CD4-positive, alpha-beta T cell (primary cell): ENCODE measurements at regions not wholly inside any gene's neighbourhood (a gene's known extent, or its start where the extent isn't known, plus 50 kb on each side); places are given as distances from the start of the nearest gene placed in this dataset.

Experiments
- ATAC-seq: fragments of 200-7000 bp; cut with Tn5 transposase; one replicate; pipeline ENCODE4 v1.10.0; 2022; ENCODE audit warnings: mild to moderate bottlenecking; ENCODE audit not compliant: poor library complexity
- CTCF ChIA-PET: fragments of 350-600 bp; sonication (Branson Sonifier 250); formaldehyde crosslinking; loops from one replicate; lab custom pipeline; 2021; ENCODE audit warnings: antibody characterized with exemption, inconsistent platforms; lab: Charles Lee
- POLR2A ChIA-PET: fragments of 350-600 bp; sonication (Branson Sonifier 250); formaldehyde crosslinking; loops from one replicate; lab custom pipeline; 2021; ENCODE audit warnings: antibody characterized with exemption, inconsistent platforms; lab: Charles Lee
- DNase-seq, 14 experiments: peaks; one replicate each; pipeline ENCODE4 v3.0.0-alpha.2; 2013 to 2020; ENCODE audit warnings: mixed read lengths in 2 of 14
- H3K27ac ChIP-seq, 2 donors: one replicate each; pipeline versions ENCODE4 v1.5.1 to v1.7.0; 2013; ENCODE audit warnings: low read length in 2 of 2, low read depth in 1 of 2, mild to moderate bottlenecking in 1 of 2
- H3K27me3 ChIP-seq, 2 experiments: 1 replicate in 1 of 2; 2 replicates in 1 of 2; pipeline versions ENCODE4 v1.6.1 to v1.7.0; 2013; ENCODE audit warnings: low read length in 2 of 2, control low read depth in 1 of 2, mild to moderate bottlenecking in 1 of 2, moderate library complexity in 1 of 2; ENCODE audit not compliant: insufficient read depth in 2 of 2, control insufficient read depth in 1 of 2
- H3K36me3 ChIP-seq: one replicate; pipeline ENCODE4 v1.6.1; 2013; ENCODE audit warnings: low read length, control low read depth; ENCODE audit not compliant: insufficient read depth
- H3K4me1 ChIP-seq: one replicate; pipeline ENCODE4 v1.6.1; 2013; ENCODE audit warnings: low read length, control low read depth; ENCODE audit not compliant: insufficient read depth
- H3K4me3 ChIP-seq: one replicate; pipeline ENCODE4 v1.5.1; 2013; ENCODE audit warnings: mild to moderate bottlenecking, low read length, moderate library complexity
- H3K9me3 ChIP-seq, 2 experiments: 1 replicate in 1 of 2; 2 replicates in 1 of 2; pipeline versions ENCODE4 v1.6.1 to v1.7.0; 2013; ENCODE audit warnings: low read length in 2 of 2, mild to moderate bottlenecking in 2 of 2, control low read depth in 1 of 2, moderate library complexity in 1 of 2; ENCODE audit not compliant: control insufficient read depth in 1 of 2, insufficient read depth in 1 of 2
- H3K27ac Mint-ChIP-seq: one replicate; pipeline ENCODE4 v1.8.0; 2020; ENCODE audit warnings: mixed read lengths
- H3K27me3 Mint-ChIP-seq: one replicate; pipeline ENCODE4 v1.8.0; 2021; ENCODE audit warnings: mixed read lengths
- H3K36me3 Mint-ChIP-seq: one replicate; pipeline ENCODE4 v1.8.0; 2021; ENCODE audit warnings: low read depth, mixed read lengths
- H3K4me1 Mint-ChIP-seq: one replicate; pipeline ENCODE4 v1.8.0; 2021; ENCODE audit warnings: low read depth, mixed read lengths
- H3K4me3 Mint-ChIP-seq: one replicate; pipeline ENCODE4 v1.8.0; 2020; ENCODE audit warnings: mild to moderate bottlenecking, mixed read lengths
- H3K9me3 Mint-ChIP-seq: one replicate; pipeline ENCODE4 v1.8.0; 2020; ENCODE audit warnings: mixed read lengths
- intact Hi-C, 2 experiments: fragments of 100-400 bp; cut with DNase I in 1 of 2; cut with micrococcal nuclease in 1 of 2; formaldehyde crosslinking; loops; one replicate each; pipeline versions ENCODE4 v1.15.1 to v1.9.0; 2023 to 2025; cut with DNase I, micrococcal nuclease
- TF ChIP-seq, protein P1 (sequence below): fragments of 200-600 bp; IDR thresholded peaks from one replicate; pipeline ENCODE4 v1.8.0; 2022; ENCODE audit warnings: antibody characterized with exemption, mild to moderate bottlenecking

DNA sequence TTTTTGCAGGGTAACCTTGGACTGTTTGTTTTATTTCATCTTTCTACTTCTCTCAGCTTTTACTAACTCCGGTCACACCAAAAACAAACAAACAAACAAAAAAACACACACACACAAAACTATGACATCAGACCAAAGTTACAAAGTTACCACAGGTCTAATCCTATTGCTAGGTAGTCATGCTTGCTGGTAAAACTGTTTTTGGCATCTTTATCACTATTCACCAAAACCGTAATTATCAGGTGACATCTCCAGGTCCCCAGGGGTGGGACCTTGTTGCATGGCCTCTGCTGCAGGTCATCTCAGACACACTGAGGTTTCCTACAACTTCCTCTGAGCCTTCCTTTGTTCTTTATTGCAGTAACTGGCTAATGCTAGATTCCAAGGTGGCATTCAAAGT is 162.3 kb downstream of the ABCA8 start:
- CTCF ChIA-PET: no interaction called here
- H3K27ac Mint-ChIP-seq: no peak overlapping the region

GRCh38 chr17:68792042-68792685 is 163.0 kb downstream of the ABCA8 start:
- POLR2A ChIA-PET: no interaction called here
- DNase-seq (no peak), ATAC-seq (no peak)
- Histone ChIP-seq H3K4me3 (no peak overlapping the region), H3K4me1 (no peaks in the 10 kb centered on the region), H3K27me3 (peaks cover 0 to 3% of the 10 kb centered on the region in 2 experiments), H3K27ac (no peak overlapping the region), H3K9me3 (no peaks in the 10 kb centered on the region), H3K36me3 (no peaks in the 10 kb centered on the region)
- Mint-ChIP-seq H3K36me3 (no peaks in the 10 kb centered on the region), H3K4me1 (no peaks in the 10 kb centered on the region), H3K27me3 (peaks cover 32% of the 10 kb centered on the region), H3K4me3 (no peak overlapping the region), H3K27ac (no peak overlapping the region), H3K9me3 (no peaks in the 10 kb centered on the region)
- TF ChIP-seq, protein P1, sequence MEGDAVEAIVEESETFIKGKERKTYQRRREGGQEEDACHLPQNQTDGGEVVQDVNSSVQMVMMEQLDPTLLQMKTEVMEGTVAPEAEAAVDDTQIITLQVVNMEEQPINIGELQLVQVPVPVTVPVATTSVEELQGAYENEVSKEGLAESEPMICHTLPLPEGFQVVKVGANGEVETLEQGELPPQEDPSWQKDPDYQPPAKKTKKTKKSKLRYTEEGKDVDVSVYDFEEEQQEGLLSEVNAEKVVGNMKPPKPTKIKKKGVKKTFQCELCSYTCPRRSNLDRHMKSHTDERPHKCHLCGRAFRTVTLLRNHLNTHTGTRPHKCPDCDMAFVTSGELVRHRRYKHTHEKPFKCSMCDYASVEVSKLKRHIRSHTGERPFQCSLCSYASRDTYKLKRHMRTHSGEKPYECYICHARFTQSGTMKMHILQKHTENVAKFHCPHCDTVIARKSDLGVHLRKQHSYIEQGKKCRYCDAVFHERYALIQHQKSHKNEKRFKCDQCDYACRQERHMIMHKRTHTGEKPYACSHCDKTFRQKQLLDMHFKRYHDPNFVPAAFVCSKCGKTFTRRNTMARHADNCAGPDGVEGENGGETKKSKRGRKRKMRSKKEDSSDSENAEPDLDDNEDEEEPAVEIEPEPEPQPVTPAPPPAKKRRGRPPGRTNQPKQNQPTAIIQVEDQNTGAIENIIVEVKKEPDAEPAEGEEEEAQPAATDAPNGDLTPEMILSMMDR: no peak
- CTCF ChIA-PET: no interaction called here
- intact Hi-C loops: no loop called here

More for the DNA sequence above, 162.3 kb downstream of the ABCA8 start:
- TF ChIP-seq, protein P1: no peak
- Histone ChIP-seq H3K36me3 (no peaks in the 10 kb centered on the region), H3K27ac (no peak overlapping the region), H3K9me3 (no peaks in the 10 kb centered on the region), H3K27me3 (peaks cover 0 to 3% of the 10 kb centered on the region in 2 experiments), H3K4me3 (no peak overlapping the region), H3K4me1 (no peaks in the 10 kb centered on the region)
- H3K4me3 Mint-ChIP-seq: no peak overlapping the region
- H3K9me3 Mint-ChIP-seq: no peaks in the 10 kb centered on the region
- ATAC-seq: no peak
- no peaks in the 10 kb centered on the region for H3K4me1 Mint-ChIP-seq
- POLR2A ChIA-PET: no interaction called here
- intact Hi-C loops: no loop called here
- no peak for DNase-seq
- peaks cover 36% of the 10 kb centered on the region for H3K27me3 Mint-ChIP-seq
- no peaks in the 10 kb centered on the region for H3K36me3 Mint-ChIP-seq

GRCh38 chr17:68790931-68791330 is 164.3 kb downstream of the ABCA8 start:
- no peak overlapping the region for H3K27ac ChIP-seq
- no peaks in the 10 kb centered on the region for H3K9me3 ChIP-seq
- Mint-ChIP-seq H3K27me3 (peaks cover 32% of the 10 kb centered on the region), H3K27ac (no peak overlapping the region), H3K4me3 (no peak overlapping the region), H3K4me1 (no peaks in the 10 kb centered on the region), H3K9me3 (no peaks in the 10 kb centered on the region), H3K36me3 (no peaks in the 10 kb centered on the region)
- H3K4me3 ChIP-seq: no peak overlapping the region
- ChIA-PET CTCF (no interaction called here), POLR2A (no interaction called here)
- no peaks in the 10 kb centered on the region for H3K4me1 ChIP-seq
- peaks cover 0 to 3% of the 10 kb centered on the region in 2 experiments for H3K27me3 ChIP-seq
- no peaks in the 10 kb centered on the region for H3K36me3 ChIP-seq
- no peak for DNase-seq
- TF ChIP-seq, protein P1: no peak
- intact Hi-C loops: no loop called here
- no peak for ATAC-seq
